GM10248 (cell line): ENCODE measurements at regions not wholly inside any gene's neighbourhood (a gene's known extent, or its start where the extent isn't known, plus 50 kb on each side); places are given as distances from the start of the nearest gene placed in this dataset.

Experiments
- CTCF ChIA-PET: fragments of 300-600 bp; sonication (Branson Sonifier 250); formaldehyde crosslinking; extraction: SDS; loops from one replicate; lab custom pipeline; 2021; ENCODE audit warnings: antibody characterized with exemption; lab: Yijun Ruan, JAX
- POLR2A ChIA-PET: fragments of 350-650 bp; sonication (Branson Sonifier 250); formaldehyde crosslinking; extraction: SDS; loops from one replicate; lab custom pipeline; 2020; ENCODE audit warnings: antibody characterized with exemption; lab: Yijun Ruan, JAX
- DNase-seq: peaks from one replicate; pipeline ENCODE4 v3.0.0; 2012; ENCODE audit errors: extremely low spot score
- CTCF ChIP-seq: IDR thresholded peaks from 2 replicates; pipeline ENCODE4 v1.5.1; 2012; ENCODE audit warnings: mild to moderate bottlenecking, low read depth; ENCODE audit errors: extremely low read depth, missing control alignments, control extremely low read depth

DNA sequence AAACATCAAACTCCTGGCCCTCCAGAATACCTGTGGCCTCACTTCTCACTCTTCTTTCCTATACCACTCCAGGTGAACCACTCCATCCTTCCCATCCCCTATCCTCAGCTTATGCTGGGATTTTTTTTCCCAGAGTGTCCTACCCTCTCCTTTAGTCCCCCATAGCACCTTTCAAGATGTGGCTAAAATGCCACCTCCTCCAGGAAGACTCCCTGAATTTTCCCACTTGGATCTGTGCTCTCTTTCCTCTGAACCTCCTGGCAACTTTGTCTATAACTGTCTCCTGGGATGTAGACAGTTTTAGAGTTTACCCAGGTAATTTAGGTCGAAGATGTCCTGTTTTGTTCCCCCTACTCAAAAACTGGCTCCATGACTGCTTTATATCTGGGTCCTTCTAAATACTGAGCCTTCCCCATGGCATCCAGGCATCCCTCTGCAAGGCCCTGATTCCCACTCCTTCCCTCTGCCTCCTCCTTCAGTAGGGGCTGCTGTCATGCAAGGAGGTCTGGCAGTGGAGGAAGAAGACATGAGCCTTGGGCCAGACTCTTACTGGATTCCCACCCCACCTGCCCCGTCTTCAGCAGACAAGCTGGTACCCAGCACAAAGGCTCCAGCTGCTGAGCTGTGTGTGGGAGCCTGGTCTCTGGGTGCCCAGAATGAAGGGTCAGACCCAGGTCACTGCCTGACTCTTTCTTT is 161.5 kb downstream of the SMAD6 start:
- POLR2A ChIA-PET = no interaction called here
- CTCF ChIA-PET = interaction anchor here (0.6 to 2.4 kb wide), 11 partner anchors 12 to 260 kb away, joined by 3 to 21 read pairs (median 4); no protein-coding TSS in a partner anchor

GRCh38 chr15:66864086-66864830 is 162.2 kb downstream of the SMAD6 start:
- peak; percentile 3 for DNase-seq
- CTCF ChIA-PET = interaction anchor here (0.7 to 2.4 kb wide), 7 partner anchors 13 to 260 kb away, joined by 3 to 21 read pairs (median 4); no protein-coding TSS in a partner anchor
- POLR2A ChIA-PET = no interaction called here
- TF ChIP-seq CTCF = no peak

More for the DNA sequence above, 161.5 kb downstream of the SMAD6 start:
- TF ChIP-seq CTCF = no peak
- peak; percentile 3 for DNase-seq

DNA sequence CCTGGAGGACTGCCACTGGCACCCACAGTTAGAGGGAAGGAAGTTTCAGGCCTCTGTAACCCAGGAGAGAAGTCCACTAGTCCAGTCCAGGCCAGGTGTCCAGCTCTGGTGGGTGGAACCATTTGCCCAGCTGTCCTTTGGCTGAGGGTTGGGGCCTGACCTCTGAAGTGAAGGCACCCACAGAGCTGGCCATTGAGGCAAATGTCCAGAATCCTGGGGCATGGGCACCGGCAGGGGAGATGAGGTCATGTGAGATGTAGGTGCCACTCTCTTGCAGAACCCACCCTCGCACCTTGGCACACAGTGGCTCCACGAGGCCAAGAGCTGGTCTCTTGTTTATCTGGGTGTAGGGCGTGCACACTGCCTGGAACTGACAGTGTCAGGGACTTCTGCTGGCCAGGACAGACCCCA is 162.8 kb downstream of the SMAD6 start:
- no peak for TF ChIP-seq CTCF
- POLR2A ChIA-PET = no interaction called here
- DNase-seq = peak; percentile 6
- CTCF ChIA-PET = interaction anchor here (1.0 to 2.4 kb wide), 4 partner anchors 13 to 261 kb away, joined by 3 to 21 read pairs (median 5); no protein-coding TSS in a partner anchor

DNA sequence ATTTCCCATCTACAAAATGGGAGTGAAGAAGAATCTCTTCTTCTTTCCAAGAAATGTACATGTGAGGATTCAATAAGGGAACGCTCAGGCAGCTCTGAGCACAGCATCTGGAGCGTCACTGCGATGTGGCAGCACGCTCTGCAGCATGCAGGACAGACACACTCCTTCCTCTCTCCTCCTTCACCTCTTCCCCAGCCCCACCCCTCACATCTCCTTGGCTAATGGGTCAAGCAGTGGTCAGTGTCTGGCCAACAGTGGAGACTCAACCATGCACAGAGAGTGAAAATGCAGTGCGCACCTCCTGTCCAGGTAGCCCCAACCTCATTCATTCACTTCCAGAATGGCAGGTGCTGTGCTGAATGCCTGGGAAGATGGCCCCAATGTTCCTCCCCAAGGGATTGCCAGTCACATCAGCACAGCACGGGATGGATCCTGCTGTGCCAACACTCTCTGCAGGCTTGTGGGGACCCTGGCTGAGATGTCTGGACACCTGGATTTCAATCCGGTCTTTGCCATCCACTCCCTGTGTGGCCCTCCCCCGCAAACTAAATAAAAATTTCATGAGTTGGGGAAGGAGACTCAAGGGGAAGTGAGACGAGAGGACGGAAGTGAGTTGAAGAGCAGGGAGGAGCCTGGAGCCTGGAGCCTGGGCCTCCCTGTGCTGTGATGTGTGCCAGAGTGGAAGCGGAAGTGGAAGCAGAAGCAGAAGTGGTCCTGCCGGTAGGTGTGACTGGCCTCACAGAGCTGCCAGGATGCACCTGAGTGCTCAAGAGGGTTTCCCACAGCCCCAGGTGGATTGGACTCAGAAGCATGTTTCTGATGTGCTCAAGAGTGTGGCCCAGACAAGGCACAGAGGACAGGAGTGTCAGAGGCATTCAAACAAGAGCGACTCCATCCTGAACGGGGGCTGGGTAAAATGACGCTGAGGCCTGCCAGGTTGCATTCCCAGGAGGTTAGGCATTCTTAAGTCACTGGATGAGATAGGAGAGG is 163.9 kb downstream of the SMAD6 start:
- CTCF ChIA-PET = interaction anchor here (1.9 kb wide), 1 partner anchor 262 kb away, joined by 6 read pairs; no protein-coding TSS in a partner anchor
- POLR2A ChIA-PET = interaction anchor here (0.6 kb wide), 1 partner anchor 160 kb away, joined by 4 read pairs; no protein-coding TSS in a partner anchor
- DNase-seq = peak; percentile 77
- TF ChIP-seq CTCF = no peak

DNA sequence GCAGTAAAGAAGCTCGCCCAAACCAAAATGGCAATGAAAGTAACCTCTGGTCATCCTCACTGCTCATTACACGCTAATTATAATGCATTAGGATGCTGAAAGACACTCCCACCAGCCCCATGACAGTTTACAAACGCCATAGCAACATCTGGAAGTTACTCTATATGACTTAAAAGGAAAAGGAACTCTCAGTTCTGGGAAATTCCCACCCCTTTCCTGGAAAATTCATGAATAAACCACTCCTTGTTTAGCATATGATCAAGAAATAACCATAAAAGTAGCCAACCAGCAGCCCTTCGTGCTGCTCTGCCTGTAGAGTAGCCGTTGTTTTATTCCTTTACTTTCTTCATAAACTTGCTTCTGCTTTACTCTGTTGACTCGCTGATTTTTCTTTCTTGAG is 164.6 kb downstream of the SMAD6 start:
- CTCF ChIA-PET = no interaction called here
- POLR2A ChIA-PET = interaction anchor here (0.6 kb wide), 1 partner anchor 159 kb away, joined by 4 read pairs; no protein-coding TSS in a partner anchor
- TF ChIP-seq CTCF = no peak
- no peak for DNase-seq
